Neural cell (in vitro differentiated cells): ENCODE measurements at regions not wholly inside any gene's neighbourhood (a gene's known extent, or its start where the extent isn't known, plus 50 kb on each side); places are given as distances from the start of the nearest gene placed in this dataset.

Source experiments
- EP300 ChIP-seq: fragments of 450-650 bp; conservative IDR thresholded peaks from 2 replicates; pipeline ENCODE4 v1.6.1; 2014; ENCODE audit warnings: antibody characterized with exemption, mild to moderate bottlenecking, moderate library complexity; ENCODE audit not compliant: poor library complexity, severe bottlenecking
- RAD21 ChIP-seq: fragments of 450-650 bp; conservative IDR thresholded peaks from 2 replicates; pipeline ENCODE4 v1.6.1; 2014; ENCODE audit warnings: antibody characterized with exemption, mild to moderate bottlenecking, moderate library complexity

DNA sequence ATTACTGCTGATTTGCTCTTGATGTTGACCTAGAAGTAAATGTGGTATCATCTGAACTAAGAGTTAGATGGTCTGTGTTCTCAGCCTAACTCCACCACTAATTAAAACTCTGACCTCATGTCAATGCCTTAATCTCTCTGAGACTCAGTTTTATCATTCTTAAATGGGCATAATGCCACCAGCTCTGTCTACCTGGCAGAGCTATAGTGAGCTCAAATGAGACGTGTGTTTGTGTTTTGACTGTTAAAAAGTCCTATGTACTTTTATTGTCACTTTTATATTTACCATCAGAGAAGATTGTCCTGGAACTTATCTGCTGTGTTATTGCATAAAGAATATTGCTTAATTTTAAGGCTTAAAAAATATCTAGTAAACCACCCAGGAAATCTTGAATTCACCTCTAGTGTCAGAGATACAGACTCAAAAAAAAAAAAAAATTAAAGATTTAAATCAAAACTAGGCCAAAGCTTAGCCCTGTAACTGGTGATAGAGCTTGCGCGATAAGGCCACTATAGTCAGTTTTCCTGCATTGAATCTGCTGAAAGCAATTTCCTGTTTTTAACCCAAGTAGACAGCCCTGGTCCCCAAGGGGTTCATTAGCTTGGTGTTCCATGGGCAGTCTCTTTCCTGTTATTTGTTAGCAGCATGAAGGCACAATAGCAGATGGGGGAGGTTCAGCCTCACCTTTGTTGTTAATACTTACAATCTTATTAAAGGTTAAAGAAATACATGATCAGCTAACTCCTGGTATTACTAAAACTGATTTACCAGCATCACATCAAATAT, 261.8 kb downstream of the ATP23 start:
- TF ChIP-seq EP300 (no peak), RAD21 (no peak)
